GM18498 (cell line): ENCODE measurements at regions not wholly inside any gene's neighbourhood (a gene's known extent, or its start where the extent isn't known, plus 50 kb on each side); places are given as distances from the start of the nearest gene placed in this dataset.
"Not testable (repeated sequence)": the region's sequence is repeated elsewhere in the genome, so short reads cannot be mapped to it uniquely, and the experiment has no call there.

Source experiments
- ATAC-seq: cut with Tn5 transposase; IDR thresholded peaks from one replicate; pipeline ENCODE4 v1.9.1; 2021; ENCODE audit warnings: mild to moderate bottlenecking, moderate library complexity; ENCODE audit not compliant: unreplicated experiment

DNA sequence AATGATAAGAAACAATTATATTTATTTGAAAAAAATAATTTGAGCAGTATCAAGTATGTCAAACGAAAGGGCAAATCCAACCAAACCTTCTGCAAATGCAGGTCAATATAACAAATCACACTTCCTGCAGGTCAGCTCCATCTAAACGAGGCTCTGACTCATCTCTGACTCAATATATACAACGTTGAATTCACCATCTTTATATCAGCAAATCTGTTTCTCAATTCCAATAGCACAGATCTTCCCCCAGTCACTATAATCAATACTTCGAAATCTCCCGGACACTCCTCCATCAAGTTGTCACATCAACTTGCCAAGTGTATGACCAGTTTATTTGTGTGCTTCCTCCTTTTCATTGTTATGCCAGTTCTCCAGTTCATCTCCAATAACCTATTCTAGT, 388.9 kb downstream of the ZEB2 start:
- ATAC-seq: no peak

GRCh38 chr2:144130551-144130950, 389.4 kb downstream of the ZEB2 start:
- ATAC-seq: no peak

DNA sequence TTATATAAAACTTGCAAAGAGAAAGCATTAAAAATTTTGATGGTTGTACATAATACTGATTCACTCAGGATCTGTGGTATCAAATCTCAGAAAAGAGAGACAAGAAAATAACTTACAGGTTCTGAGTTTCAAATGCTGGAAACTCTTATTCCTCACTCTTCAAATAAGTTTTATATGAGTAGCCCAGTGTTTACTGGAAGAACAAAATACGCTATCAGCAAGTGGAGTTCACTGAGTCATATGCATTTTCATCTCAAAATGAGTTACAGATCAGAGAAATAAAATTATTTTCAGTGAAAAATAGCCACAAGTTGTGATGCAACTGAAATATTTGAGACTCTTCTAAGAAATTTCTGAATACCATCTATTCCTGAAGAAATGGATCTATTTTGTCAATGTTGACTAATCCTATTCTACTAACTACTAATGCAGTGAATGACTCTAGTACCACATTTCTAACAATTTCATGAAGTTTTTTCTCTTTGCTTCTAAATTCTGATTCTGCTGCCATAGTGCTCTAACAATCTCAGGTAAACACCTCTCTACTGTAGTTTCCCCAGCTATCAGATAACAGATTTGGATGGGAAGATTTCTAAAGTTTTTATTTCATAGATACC, 391.7 kb downstream of the ZEB2 start:
- no peak for ATAC-seq

- no peak for ATAC-seq
Observed at GRCh38 chr2:144127693-144128092, 392.2 kb downstream of the ZEB2 start.

- no peak for ATAC-seq
Observed at GRCh38 chr2:144126302-144126701, 393.6 kb downstream of the ZEB2 start.

DNA sequence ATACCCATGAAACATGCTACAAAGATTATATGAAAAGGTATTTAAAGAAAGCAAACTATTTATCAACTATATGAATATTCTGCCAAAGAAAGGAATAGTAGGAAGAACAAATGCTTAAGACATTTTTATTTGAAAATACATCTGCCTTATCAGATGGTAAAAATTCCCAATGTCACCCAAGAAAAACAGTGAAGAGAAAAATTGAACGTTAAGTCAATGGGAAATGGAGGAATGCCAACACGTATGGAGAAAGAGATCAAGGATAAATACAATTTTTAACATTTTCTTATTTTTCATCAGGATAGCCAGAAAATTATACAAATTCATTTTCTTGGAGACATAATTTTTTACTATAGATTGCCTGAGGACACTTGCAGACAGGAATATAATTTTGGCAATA, 394.2 kb downstream of the ZEB2 start:
- ATAC-seq: no peak

DNA sequence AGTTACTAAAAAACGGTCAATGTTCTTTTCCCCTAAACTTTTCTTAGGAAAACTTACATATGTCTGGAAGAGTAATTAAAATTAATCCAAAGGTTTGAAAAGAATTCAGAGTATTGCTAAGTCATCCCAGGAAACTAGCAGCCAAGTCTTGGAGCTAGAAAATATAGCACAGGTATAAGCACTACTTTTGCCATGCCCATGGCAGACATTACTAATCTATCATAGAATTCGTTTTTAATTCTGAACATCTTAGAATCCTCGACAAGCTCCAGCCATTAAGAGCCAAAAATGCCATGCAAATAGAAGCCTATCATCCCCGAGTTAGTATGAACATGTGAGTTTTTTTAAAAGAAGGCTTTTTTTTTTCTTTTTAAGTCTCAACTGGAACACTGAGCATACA, 395.0 kb downstream of the ZEB2 start:
- ATAC-seq: no peak

DNA sequence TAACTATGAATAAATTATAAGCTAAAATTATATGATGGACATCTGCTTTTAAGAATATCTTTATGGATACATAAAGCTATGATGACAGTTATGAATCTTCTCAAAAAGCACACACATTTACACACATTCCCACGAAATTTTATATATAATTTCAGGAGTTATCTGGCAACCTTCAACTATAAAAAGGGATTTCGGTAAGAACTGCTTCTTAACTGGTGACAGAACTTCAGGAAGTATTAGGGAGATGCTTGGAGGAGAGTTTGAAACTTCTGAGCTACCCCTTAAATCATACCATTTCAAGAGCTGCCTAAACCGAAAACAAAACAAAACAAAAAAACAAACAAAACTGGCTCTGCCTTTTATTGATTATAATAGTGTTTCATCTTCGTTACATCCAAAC, 399.4 kb downstream of the ZEB2 start:
- no peak for ATAC-seq

DNA sequence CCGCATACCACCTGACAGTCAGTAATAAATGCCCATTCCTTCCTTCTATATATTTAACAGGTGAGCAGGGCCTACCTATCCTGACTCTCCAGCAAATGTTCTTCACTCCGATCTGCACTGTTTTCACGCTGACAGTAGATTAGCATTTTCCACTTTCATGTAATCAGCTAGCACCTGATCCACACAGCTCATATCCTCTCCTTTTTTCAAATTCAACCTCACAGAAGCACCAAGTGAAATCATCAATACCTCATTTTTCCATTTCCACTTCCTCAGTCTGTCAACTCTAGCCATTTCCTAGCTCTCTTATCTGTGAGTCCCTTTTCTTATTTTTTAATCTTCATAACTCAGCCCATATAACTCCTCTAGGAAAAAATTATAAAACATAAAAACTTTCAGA, 402.8 kb downstream of the ZEB2 start:
- ATAC-seq: no peak

GRCh38 chr2:144115739-144116291, 404.1 kb downstream of the ZEB2 start:
- ATAC-seq: no peak

DNA sequence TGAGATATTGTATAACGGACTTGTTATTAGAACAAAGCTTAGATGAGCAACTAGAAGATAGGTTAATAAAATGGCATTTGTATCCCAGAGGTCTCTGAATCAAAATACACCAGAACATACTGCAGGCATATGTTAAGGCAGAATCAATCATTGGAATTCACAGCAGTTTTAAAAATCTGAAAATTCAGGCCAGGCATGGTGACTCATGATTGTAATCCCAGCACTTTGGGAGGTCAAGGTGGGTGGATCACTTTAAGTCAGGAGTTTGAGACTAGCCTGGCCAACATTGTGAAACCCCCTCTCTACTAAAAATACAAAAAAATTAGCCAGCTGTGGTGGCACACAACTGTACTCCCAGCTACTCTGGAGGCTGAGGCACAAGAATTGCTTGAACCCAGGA, 405.2 kb downstream of the ZEB2 start:
- no peak for ATAC-seq

DNA sequence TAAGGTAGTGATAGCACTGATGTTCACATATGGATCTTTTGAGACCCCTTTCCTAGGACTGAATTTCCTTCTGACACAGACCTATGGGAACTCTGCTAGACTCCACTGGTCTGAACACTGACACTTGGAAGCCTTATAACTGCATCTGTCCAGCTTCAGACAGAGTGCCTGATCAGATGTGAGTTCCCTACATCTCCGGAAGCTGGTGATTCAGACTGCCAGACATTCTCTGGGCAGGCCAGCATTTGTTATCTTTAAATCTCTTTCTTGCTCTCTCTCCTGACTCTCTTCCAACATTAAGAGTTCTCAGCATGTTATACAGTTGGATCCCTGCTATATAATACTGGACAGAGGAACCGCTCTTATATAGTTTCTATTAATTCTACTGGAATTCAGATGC, 408.5 kb downstream of the ZEB2 start:
- ATAC-seq: no peak

DNA sequence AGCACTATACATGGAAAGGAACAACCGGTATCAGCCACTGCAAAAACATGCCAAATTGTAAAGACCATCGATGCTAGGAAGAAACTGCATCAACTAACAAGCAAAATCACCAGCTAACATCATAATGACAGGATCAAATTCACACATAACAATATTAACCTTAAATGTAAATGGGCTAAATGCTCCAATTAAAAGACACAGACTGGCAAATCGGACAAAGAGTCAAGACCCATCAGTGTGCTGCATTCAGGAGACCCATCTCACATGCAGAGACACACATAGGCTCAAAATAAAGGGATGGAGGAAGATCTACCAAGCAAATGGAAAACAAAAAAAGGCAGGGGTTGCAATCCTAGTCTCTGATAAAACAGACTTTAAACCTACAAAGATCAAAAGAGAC, 413.8 kb downstream of the ZEB2 start:
- not testable (repeated sequence) for ATAC-seq

- no peak for ATAC-seq
Observed at GRCh38 chr2:144102386-144102785, 417.5 kb downstream of the ZEB2 start.

DNA sequence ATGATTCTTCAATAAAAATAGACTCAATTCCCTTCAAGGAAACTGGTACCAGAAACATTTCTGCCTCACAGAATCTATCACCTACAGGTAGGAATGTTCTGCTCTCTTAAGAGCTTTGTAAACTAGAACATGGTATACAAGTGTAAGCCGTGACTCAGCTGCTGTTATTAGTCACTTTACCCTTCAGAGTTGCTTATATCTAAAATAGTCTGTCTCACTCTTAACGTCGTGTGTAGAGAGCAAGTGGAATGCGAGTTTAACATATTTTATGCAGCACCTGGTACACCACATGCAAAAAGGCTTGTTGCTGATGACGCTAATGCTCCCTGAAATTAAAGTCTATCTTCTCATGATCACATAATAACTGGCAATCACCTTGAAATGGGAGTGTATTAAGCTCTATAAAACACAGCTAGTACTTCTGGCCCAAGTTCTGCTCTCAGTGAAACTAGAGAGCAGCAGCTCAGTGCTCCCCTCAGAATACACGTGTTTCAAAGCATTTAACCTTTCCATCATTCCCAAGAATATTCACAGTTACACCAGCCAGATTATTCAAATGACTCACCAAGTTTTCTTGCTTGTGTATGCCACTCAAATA, 420.0 kb downstream of the ZEB2 start:
- ATAC-seq: no peak

GRCh38 chr2:144099340-144099739, 420.6 kb downstream of the ZEB2 start:
- ATAC-seq: no peak

GRCh38 chr2:144097440-144098225, 422.3 kb downstream of the ZEB2 start:
- no peak for ATAC-seq

DNA sequence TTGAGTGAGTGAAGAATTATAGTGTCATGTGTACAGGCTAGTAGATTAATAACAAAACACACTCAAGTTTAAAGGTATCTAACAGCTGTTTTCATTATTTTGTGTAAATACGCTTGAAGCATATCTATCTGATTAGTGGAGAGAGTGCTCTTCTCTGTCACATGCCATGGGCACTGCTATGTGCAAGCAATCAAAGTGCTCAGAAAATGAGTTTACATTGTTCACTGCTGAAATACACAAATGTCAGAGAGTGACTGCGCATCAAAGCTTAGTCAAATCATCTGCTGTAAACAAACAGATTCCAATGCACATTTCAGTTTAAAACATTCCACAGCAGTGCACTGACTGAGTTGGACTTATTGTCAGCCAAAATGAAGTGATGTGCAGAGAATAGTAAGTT, 423.4 kb downstream of the ZEB2 start:
- no peak for ATAC-seq

DNA sequence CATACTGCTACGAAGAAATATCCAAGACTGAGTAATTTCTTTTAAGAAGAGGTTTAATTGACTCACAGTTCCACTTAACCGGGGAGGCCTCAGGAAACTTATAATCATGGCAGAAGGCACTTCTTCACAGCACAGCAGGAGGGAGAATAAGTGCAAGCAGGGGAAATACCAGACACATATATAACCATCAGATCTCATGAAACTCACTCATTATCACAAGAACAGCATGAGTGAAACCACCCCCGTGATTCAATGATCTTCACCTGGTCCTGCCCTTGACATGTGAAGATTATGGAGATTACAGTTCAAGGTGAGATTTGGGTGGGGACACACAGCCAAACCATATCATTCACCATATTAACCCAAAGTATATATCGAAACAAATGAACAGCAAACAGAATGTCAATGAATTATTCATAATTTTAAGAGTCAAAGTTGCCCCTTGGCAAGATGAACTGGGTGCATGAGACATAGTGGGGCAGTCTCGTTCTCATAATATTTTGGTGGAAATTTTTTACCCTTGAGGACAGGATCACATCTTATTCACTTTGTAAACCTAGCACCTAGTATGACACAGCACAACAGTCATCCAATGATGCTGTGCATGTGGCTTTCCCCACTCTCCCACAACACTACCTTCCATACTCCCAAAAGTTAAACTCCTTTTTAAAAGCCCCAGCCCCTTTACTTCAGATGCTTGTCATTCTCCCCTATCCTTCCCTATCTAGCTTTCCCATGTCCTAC, 425.3 kb downstream of the ZEB2 start:
- no peak for ATAC-seq

DNA sequence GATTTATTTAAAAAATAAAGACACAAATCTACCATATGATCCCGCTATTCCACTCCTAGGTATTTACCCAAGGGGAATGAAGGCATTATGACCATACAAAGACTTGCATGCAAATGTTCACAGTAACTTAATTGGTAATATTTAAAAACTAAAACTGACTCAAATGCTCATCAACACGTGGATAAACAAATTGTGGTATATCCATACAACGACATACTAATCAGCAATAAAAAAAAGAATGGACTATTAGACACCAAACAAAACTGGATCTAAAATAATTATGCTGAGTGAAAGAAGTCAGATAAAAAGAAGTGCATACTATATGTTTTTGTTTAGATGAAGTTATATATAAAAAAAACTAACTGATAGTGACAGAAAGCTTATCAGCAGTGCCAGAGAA, 428.3 kb downstream of the ZEB2 start:
- ATAC-seq: no peak

GRCh38 chr2:144088863-144089262, 431.1 kb downstream of the ZEB2 start:
- no peak for ATAC-seq
